Brain microvascular endothelial cell (primary cell): ENCODE measurements at regions not wholly inside any gene's neighbourhood (a gene's known extent, or its start where the extent isn't known, plus 50 kb on each side); places are given as distances from the start of the nearest gene placed in this dataset.

Experiments
- DNase-seq: peaks from one replicate; pipeline ENCODE4 v3.0.0-alpha.2; 2020
- H3K27ac ChIP-seq: fragments of 250-450 bp; sonication (Bioruptor Pico); 2 replicates; pipeline ENCODE4 v1.5.1; 2020; ENCODE audit warnings: mild to moderate bottlenecking, moderate library complexity
- H3K27me3 ChIP-seq: fragments of 250-450 bp; sonication (Bioruptor Pico); replicated peaks from 2 replicates; pipeline ENCODE4 v1.5.1; 2020; ENCODE audit warnings: mild to moderate bottlenecking
- H3K36me3 ChIP-seq: fragments of 250-450 bp; sonication (Bioruptor Pico); replicated peaks from 2 replicates; pipeline ENCODE4 v1.5.1; 2020; ENCODE audit warnings: mild to moderate bottlenecking
- H3K4me3 ChIP-seq: 2 replicates; pipeline ENCODE4 v1.5.1; 2011; ENCODE audit warnings: low read depth, mild to moderate bottlenecking, control low read depth, low read length, moderate library complexity
- in situ Hi-C: cut with HindIII; loops from 2 replicates; pipeline ENCODE4 v1.10.0; 2017; ENCODE audit warnings: low sequenced_read_pairs, low pct_ligation_motif_present
- TF ChIP-seq, protein P1 (sequence below): IDR thresholded peaks from 2 replicates; pipeline ENCODE4 v1.5.1; 2011; ENCODE audit warnings: low read depth, mild to moderate bottlenecking, moderate library complexity, low read length, control low read depth, inconsistent platforms; ENCODE audit errors: missing control alignments

- Histone ChIP-seq H3K27ac (no peak overlapping the region), H3K4me3 (no peak overlapping the region), H3K36me3 (no peaks in the 10 kb centered on the region), H3K27me3 (no peaks in the 10 kb centered on the region)
- in situ Hi-C loops: no loop called here
- DNase-seq: no peak
- TF ChIP-seq, protein P1, sequence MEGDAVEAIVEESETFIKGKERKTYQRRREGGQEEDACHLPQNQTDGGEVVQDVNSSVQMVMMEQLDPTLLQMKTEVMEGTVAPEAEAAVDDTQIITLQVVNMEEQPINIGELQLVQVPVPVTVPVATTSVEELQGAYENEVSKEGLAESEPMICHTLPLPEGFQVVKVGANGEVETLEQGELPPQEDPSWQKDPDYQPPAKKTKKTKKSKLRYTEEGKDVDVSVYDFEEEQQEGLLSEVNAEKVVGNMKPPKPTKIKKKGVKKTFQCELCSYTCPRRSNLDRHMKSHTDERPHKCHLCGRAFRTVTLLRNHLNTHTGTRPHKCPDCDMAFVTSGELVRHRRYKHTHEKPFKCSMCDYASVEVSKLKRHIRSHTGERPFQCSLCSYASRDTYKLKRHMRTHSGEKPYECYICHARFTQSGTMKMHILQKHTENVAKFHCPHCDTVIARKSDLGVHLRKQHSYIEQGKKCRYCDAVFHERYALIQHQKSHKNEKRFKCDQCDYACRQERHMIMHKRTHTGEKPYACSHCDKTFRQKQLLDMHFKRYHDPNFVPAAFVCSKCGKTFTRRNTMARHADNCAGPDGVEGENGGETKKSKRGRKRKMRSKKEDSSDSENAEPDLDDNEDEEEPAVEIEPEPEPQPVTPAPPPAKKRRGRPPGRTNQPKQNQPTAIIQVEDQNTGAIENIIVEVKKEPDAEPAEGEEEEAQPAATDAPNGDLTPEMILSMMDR: no peak
These were observed 163.6 kb upstream of the CST7 start for GRCh38 chr20:24785141-24786110.

- no peak for DNase-seq
- in situ Hi-C loops: no loop called here
- Histone ChIP-seq H3K4me3 (no peak overlapping the region), H3K27me3 (no peaks in the 10 kb centered on the region), H3K36me3 (no peaks in the 10 kb centered on the region), H3K27ac (no peak overlapping the region)
- TF ChIP-seq, protein P1: no peak
These were observed 163.0 kb upstream of the CST7 start for GRCh38 chr20:24786111-24786495.

- no peak overlapping the region for H3K4me3 ChIP-seq
- no peak for DNase-seq
- no peaks in the 10 kb centered on the region for H3K36me3 ChIP-seq
- H3K27me3 ChIP-seq: no peaks in the 10 kb centered on the region
- in situ Hi-C loops: no loop called here
- H3K27ac ChIP-seq: no peak overlapping the region
- TF ChIP-seq, protein P1: no peak
These were observed 162.4 kb upstream of the CST7 start for GRCh38 chr20:24786646-24787045.

GRCh38 chr20:24787071-24787470 lies 162.0 kb upstream of the CST7 start:
- no peaks in the 10 kb centered on the region for H3K27me3 ChIP-seq
- H3K4me3 ChIP-seq: no peak overlapping the region
- in situ Hi-C loops: no loop called here
- no peak overlapping the region for H3K27ac ChIP-seq
- H3K36me3 ChIP-seq: no peaks in the 10 kb centered on the region
- DNase-seq: no peak
- TF ChIP-seq, protein P1: no peak

- Histone ChIP-seq H3K4me3 (no peak overlapping the region), H3K27ac (no peak overlapping the region), H3K36me3 (no peaks in the 10 kb centered on the region), H3K27me3 (no peaks in the 10 kb centered on the region)
- DNase-seq: no peak
- in situ Hi-C loops: no loop called here
- TF ChIP-seq, protein P1: no peak
These were observed 161.4 kb upstream of the CST7 start for GRCh38 chr20:24787621-24788020.
